Trophoblast cell (in vitro differentiated cells and primary cell): ENCODE measurements at regions not wholly inside any gene's neighbourhood (a gene's known extent, or its start where the extent isn't known, plus 50 kb on each side); places are given as distances from the start of the nearest gene placed in this dataset.

Experiments
- DNase-seq, 2 donors: peaks; one replicate each; pipeline ENCODE4 v3.0.0-alpha.2; 2016
- H2AFZ ChIP-seq: 2 replicates; pipeline ENCODE4 v1.6.1; 2013; ENCODE audit warnings: low read length, moderate library complexity, mild to moderate bottlenecking; ENCODE audit not compliant: insufficient read depth, poor library complexity
- H2AK5ac ChIP-seq: 2 replicates; pipeline ENCODE4 v1.6.1; 2013; ENCODE audit warnings: mild to moderate bottlenecking, low read length
- H2BK120ac ChIP-seq: 2 replicates; pipeline ENCODE4 v1.6.1; 2013; ENCODE audit warnings: low read length, mild to moderate bottlenecking, moderate library complexity; ENCODE audit not compliant: insufficient read depth, poor library complexity
- H2BK12ac ChIP-seq: 2 replicates; pipeline ENCODE4 v1.6.1; 2013; ENCODE audit warnings: mild to moderate bottlenecking, low read length, moderate library complexity
- H2BK5ac ChIP-seq: 2 replicates; pipeline ENCODE4 v1.6.1; 2013; ENCODE audit warnings: low read length, low read depth, moderate library complexity, mild to moderate bottlenecking; ENCODE audit not compliant: poor library complexity
- H3K14ac ChIP-seq: 2 replicates; pipeline ENCODE4 v1.6.1; 2013; ENCODE audit warnings: mild to moderate bottlenecking, low read length
- H3K18ac ChIP-seq: 2 replicates; pipeline ENCODE4 v1.6.1; 2013; ENCODE audit warnings: mild to moderate bottlenecking, low read length
- H3K23ac ChIP-seq: 2 replicates; pipeline ENCODE4 v1.6.1; 2013; ENCODE audit warnings: low read length
- H3K27ac ChIP-seq: 2 replicates; pipeline ENCODE4 v1.5.1; 2013; ENCODE audit warnings: low read depth, mild to moderate bottlenecking, inconsistent platforms, low read length, moderate library complexity
- H3K27me3 ChIP-seq: 2 replicates; pipeline ENCODE4 v1.6.1; 2013; ENCODE audit warnings: inconsistent platforms, mild to moderate bottlenecking, low read length, moderate library complexity; ENCODE audit not compliant: insufficient read depth
- H3K36me3 ChIP-seq, 2 experiments: 1 replicate in 1 of 2; 2 replicates in 1 of 2; pipeline ENCODE4 v1.6.1; 2013; ENCODE audit warnings: low read length in 2 of 2, mild to moderate bottlenecking in 2 of 2, moderate library complexity in 1 of 2; ENCODE audit not compliant: insufficient read depth in 2 of 2, control insufficient read depth in 1 of 2
- H3K4ac ChIP-seq: 2 replicates; pipeline ENCODE4 v1.6.1; 2013; ENCODE audit warnings: low read depth, mild to moderate bottlenecking, low read length, moderate library complexity
- H3K4me1 ChIP-seq, 2 experiments: 1 replicate in 1 of 2; 2 replicates in 1 of 2; pipeline ENCODE4 v1.6.1; 2013; ENCODE audit warnings: low read length in 2 of 2, mild to moderate bottlenecking in 2 of 2, moderate library complexity in 1 of 2; ENCODE audit not compliant: insufficient read depth in 2 of 2, control insufficient read depth in 1 of 2
- H3K4me2 ChIP-seq: 2 replicates; pipeline ENCODE4 v1.6.1; 2013; ENCODE audit warnings: inconsistent platforms, mild to moderate bottlenecking, low read length, moderate library complexity
- H3K4me3 ChIP-seq: 2 replicates; pipeline ENCODE4 v1.5.1; 2013; ENCODE audit warnings: mild to moderate bottlenecking, low read depth, low read length, inconsistent platforms
- H3K79me1 ChIP-seq: one replicate; pipeline ENCODE4 v1.6.1; 2013; ENCODE audit warnings: low read length
- H3K79me2 ChIP-seq: 2 replicates; pipeline ENCODE4 v1.6.1; 2013; ENCODE audit warnings: low read length, mild to moderate bottlenecking; ENCODE audit not compliant: control insufficient read depth, insufficient read depth, poor library complexity
- H3K9ac ChIP-seq: 2 replicates; pipeline ENCODE4 v1.6.1; 2013; ENCODE audit warnings: mild to moderate bottlenecking, low read length
- H3K9me3 ChIP-seq: 2 replicates; pipeline ENCODE4 v1.6.1; 2013; ENCODE audit warnings: low read depth, mild to moderate bottlenecking, control low read depth, inconsistent platforms, low read length; ENCODE audit not compliant: insufficient read depth
- H4K12ac ChIP-seq: 2 replicates; pipeline ENCODE4 v1.6.1; 2013; ENCODE audit warnings: low read depth, mild to moderate bottlenecking, low read length, moderate library complexity
- H4K8ac ChIP-seq: 2 replicates; pipeline ENCODE4 v1.6.1; 2013; ENCODE audit warnings: low read depth, mild to moderate bottlenecking, low read length, moderate library complexity
- H4K91ac ChIP-seq: one replicate; pipeline ENCODE4 v1.6.1; 2013; ENCODE audit warnings: low read depth, mild to moderate bottlenecking, low read length, moderate library complexity
- WGBS: extraction: QIAGEN DNeasy Blood & Tissue Kit; methylation state at CpG from one replicate; pipeline ENCODE4 v1.1.7; 2013; ENCODE audit warnings: missing lambda C conversion rate; ENCODE audit not compliant: insufficient read length, insufficient coverage; ENCODE audit errors: extremely low coverage; 5-methylcytosine and 5-hydroxymethylcytosine counted together

DNA sequence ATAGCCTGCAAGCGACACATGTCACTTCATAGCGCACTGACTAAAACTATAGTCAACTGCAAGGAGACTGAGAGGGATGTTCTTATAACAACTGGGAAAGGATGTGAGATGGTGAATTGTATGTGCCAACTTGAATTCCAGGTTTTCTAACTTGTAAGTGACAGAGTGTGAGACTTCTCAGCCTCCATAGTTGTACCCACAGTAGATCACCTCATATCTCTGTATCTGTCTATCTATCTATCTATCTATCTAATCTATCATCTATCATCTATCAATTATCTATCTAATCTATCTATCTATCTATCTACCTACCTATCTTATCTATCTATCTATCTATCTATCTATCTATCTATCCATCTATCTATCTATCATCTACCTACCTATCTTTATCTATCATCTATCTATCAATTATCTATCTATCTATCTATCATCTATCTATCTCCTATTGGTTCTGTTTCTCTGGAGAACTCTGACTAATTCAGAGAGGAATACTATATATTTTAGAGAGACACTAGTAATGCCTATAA is 162.3 kb downstream of the CTH start:
- Histone ChIP-seq H2BK12ac (no peak overlapping the region), H3K4me2 (no peak overlapping the region), H3K36me3 (no peaks in the 10 kb centered on the region), H3K79me1 (no peaks in the 10 kb centered on the region), H2AK5ac (no peak overlapping the region), H2BK5ac (no peak overlapping the region), H3K14ac (no peak overlapping the region), H4K12ac (no peak overlapping the region), H4K91ac (no peak overlapping the region), H2BK120ac (no peak overlapping the region), H3K27me3 (no peaks in the 10 kb centered on the region), H3K4ac (no peak overlapping the region), H3K27ac (no peak overlapping the region), H4K8ac (no peak overlapping the region), H3K18ac (no peak overlapping the region), H3K9me3 (no peaks in the 10 kb centered on the region), H3K9ac (no peak overlapping the region), H3K4me3 (no peak overlapping the region), H3K4me1 (no peaks in the 10 kb centered on the region), H2AFZ (no peak overlapping the region), H3K23ac (no peak overlapping the region), H3K79me2 (no peaks in the 10 kb centered on the region)
- peak in 1 of 2 donors; percentile 26 for DNase-seq
- WGBS, result no CpG with 5 or more reads among the region's 2 CpGs

DNA sequence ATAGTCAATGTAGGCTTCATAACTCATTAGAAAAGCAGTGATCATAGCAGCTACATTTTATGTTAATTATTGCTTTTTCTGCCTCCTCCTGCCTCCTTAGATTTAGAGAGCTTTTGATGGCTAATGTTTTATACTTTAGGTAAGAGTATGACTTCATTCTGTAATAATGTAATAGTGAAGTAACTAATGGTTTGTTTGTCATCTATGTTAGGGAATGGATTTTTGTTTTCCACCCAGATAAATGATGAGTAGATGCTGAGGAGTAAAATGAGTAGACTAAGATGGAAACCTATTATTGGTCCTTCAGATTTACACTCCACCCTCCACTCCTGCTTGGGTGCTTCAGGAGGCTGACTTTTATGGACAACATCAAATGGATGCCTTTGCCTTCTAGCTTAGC is 170.6 kb downstream of the CTH start:
- H2BK120ac ChIP-seq, result no peak overlapping the region
- H3K23ac ChIP-seq, result no peak overlapping the region
- no peaks in the 10 kb centered on the region for H3K79me2 ChIP-seq
- H2BK12ac ChIP-seq, result no peak overlapping the region
- no peak overlapping the region for H4K91ac ChIP-seq
- H3K79me1 ChIP-seq, result no peaks in the 10 kb centered on the region
- no peak overlapping the region for H3K14ac ChIP-seq
- no peaks in the 10 kb centered on the region for H3K9me3 ChIP-seq
- H3K9ac ChIP-seq, result no peak overlapping the region
- H3K4me3 ChIP-seq, result no peak overlapping the region
- no peak overlapping the region for H2AFZ ChIP-seq
- H3K27me3 ChIP-seq, result no peaks in the 10 kb centered on the region
- no peak overlapping the region for H3K4me2 ChIP-seq
- no peaks in the 10 kb centered on the region for H3K36me3 ChIP-seq
- H2AK5ac ChIP-seq, result no peak overlapping the region
- no peaks in the 10 kb centered on the region for H3K4me1 ChIP-seq
- no peak overlapping the region for H4K8ac ChIP-seq
- H3K18ac ChIP-seq, result no peak overlapping the region
- H2BK5ac ChIP-seq, result no peak overlapping the region
- H4K12ac ChIP-seq, result no peak overlapping the region
- DNase-seq, result no peak
- no peak overlapping the region for H3K4ac ChIP-seq
- H3K27ac ChIP-seq, result no peak overlapping the region

- Histone ChIP-seq H3K4me1 (no peaks in the 10 kb centered on the region), H4K12ac (no peak overlapping the region), H3K18ac (no peak overlapping the region), H3K4me3 (no peak overlapping the region), H3K27me3 (no peaks in the 10 kb centered on the region), H3K36me3 (no peaks in the 10 kb centered on the region), H2BK5ac (no peak overlapping the region), H3K79me1 (no peaks in the 10 kb centered on the region), H3K79me2 (no peaks in the 10 kb centered on the region), H4K91ac (no peak overlapping the region), H3K4me2 (no peak overlapping the region), H2BK120ac (no peak overlapping the region), H4K8ac (no peak overlapping the region), H2AK5ac (no peak overlapping the region), H3K4ac (no peak overlapping the region), H3K9me3 (no peaks in the 10 kb centered on the region), H3K23ac (no peak overlapping the region), H2BK12ac (no peak overlapping the region), H2AFZ (no peak overlapping the region), H3K14ac (no peak overlapping the region), H3K9ac (no peak overlapping the region), H3K27ac (no peak overlapping the region)
- no CpG with 5 or more reads among the region's 1 CpG for WGBS
- no peak for DNase-seq
These were observed 172.5 kb downstream of the CTH start for GRCh38 chr1:70583522-70583921.

DNA sequence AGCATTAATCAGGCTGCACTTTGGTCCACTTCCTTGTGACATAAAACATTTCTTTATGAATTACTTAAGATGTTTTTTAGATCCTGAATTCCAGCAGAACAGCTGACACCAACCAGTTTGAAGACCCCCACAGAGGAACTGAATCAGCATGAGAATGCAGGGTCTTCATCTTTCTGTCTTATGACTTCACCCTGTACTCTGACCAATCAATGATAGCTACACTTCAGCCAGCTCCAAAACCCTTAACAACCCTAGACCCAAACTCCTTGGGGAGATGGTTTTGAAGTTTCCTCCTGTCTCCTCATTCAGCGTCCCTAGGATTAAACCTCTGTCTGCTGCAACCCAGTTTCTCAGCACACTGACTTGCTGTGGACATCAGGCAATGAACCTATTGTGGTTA is 175.0 kb downstream of the CTH start:
- no peak overlapping the region for H3K4me3 ChIP-seq
- H3K9ac ChIP-seq, result no peak overlapping the region
- no peak overlapping the region for H3K27ac ChIP-seq
- H2BK120ac ChIP-seq, result no peak overlapping the region
- H3K9me3 ChIP-seq, result no peaks in the 10 kb centered on the region
- H2AFZ ChIP-seq, result no peak overlapping the region
- H3K14ac ChIP-seq, result no peak overlapping the region
- no peaks in the 10 kb centered on the region for H3K79me2 ChIP-seq
- H3K4ac ChIP-seq, result no peak overlapping the region
- H3K18ac ChIP-seq, result no peak overlapping the region
- no peak for DNase-seq
- no peaks in the 10 kb centered on the region for H3K79me1 ChIP-seq
- WGBS, result no CpG with 5 or more reads among the region's 1 CpG
- no peak overlapping the region for H3K23ac ChIP-seq
- H2BK5ac ChIP-seq, result no peak overlapping the region
- no peak overlapping the region for H4K91ac ChIP-seq
- H4K8ac ChIP-seq, result no peak overlapping the region
- H2AK5ac ChIP-seq, result no peak overlapping the region
- H4K12ac ChIP-seq, result no peak overlapping the region
- H3K27me3 ChIP-seq, result no peaks in the 10 kb centered on the region
- no peak overlapping the region for H2BK12ac ChIP-seq
- no peaks in the 10 kb centered on the region for H3K36me3 ChIP-seq
- no peak overlapping the region for H3K4me2 ChIP-seq
- H3K4me1 ChIP-seq, result no peaks in the 10 kb centered on the region
